K562 (cell line): ENCODE measurements at regions not wholly inside any gene's neighbourhood (a gene's known extent, or its start where the extent isn't known, plus 50 kb on each side); places are given as distances from the start of the nearest gene placed in this dataset.

ENCODE experiments used
- ATAC-seq: fragments of 200-7000 bp; cut with Tn5 transposase; 3 replicates; pipeline ENCODE4 v1.9.1; 2020; ENCODE audit warnings: moderate library complexity
- BruUV-seq: library from RNA; stranded (reverse); fragments of 400-500 nt; replicated peaks from 2 replicates; lab custom pipeline; 2021; lab: Mats Ljungman, UMichigan
- CTCF ChIA-PET: fragments of 300-600 bp; formaldehyde crosslinking; extraction: SDS; loops from one replicate; lab custom pipeline; 2021; ENCODE audit warnings: low intra/inter-chr PET ratio; lab: Yijun Ruan, JAX
- POLR2A ChIA-PET: fragments of 300-600, 350-650 bp; sonication (Branson Sonifier 250); formaldehyde crosslinking; extraction: SDS; loops from one replicate; lab custom pipeline; 2021; ENCODE audit warnings: antibody characterized with exemption, inconsistent platforms; lab: Yijun Ruan, JAX
- DNase-seq, 4 experiments: peaks; one replicate each; pipeline versions ENCODE4 v3.0.0 to v3.0.0-alpha.2; 2011 to 2018; ENCODE audit warnings: low spot score in 3 of 4, mixed read lengths in 3 of 4; ENCODE audit errors: extremely low read depth in 1 of 4
- FAIRE-seq: peaks from 2 replicates; lab custom pipeline; 2011; peaks lifted over from hg19 to GRCh38; lab: Jason Lieb, UNC
- H2AFZ ChIP-seq: 2 replicates; pipeline ENCODE4 v1.6.0; 2011; ENCODE audit warnings: low read depth, low read length, control low read depth, inconsistent platforms
- H3K27ac ChIP-seq: fragments of 200-600 bp; 3 replicates; pipeline ENCODE4 v1.8.0; 2011; ENCODE audit warnings: low read depth, mild to moderate bottlenecking, control low read depth, inconsistent platforms, low read length, moderate library complexity, mixed read lengths; ENCODE audit errors: extremely low read depth
- H3K27me3 ChIP-seq, 2 experiments: fragments of 300-600 bp in 1 of 2; 2 replicates in 1 of 2; 3 replicates in 1 of 2; pipeline versions ENCODE4 v1.6.0 to v1.8.0; 2011; ENCODE audit warnings: inconsistent platforms in 2 of 2, low read length in 2 of 2, mild to moderate bottlenecking in 1 of 2, mixed read lengths in 1 of 2, moderate library complexity in 1 of 2; ENCODE audit not compliant: control insufficient read depth in 2 of 2, insufficient read depth in 2 of 2
- H3K36me3 ChIP-seq: fragments of 300-600 bp; 3 replicates; pipeline ENCODE4 v1.8.0; 2011; ENCODE audit warnings: mild to moderate bottlenecking, low read length, inconsistent platforms; ENCODE audit not compliant: control insufficient read depth, insufficient read depth
- H3K4me1 ChIP-seq, 2 experiments: fragments of 200-600 bp in 1 of 2; replicated peaks in 1 of 2; 2 replicates in 1 of 2; 3 replicates in 1 of 2; pipeline versions ENCODE4 v1.5.1 to v1.8.0; 2011; ENCODE audit warnings: inconsistent platforms in 2 of 2, low read length in 2 of 2, mild to moderate bottlenecking in 1 of 2, mixed read lengths in 1 of 2, moderate library complexity in 1 of 2; ENCODE audit not compliant: control insufficient read depth in 2 of 2, insufficient read depth in 2 of 2
- H3K4me2 ChIP-seq: 2 replicates; pipeline ENCODE4 v1.6.1; 2011; ENCODE audit warnings: low read length, control low read depth, inconsistent platforms, mixed read lengths; ENCODE audit not compliant: insufficient read depth
- H3K4me3 ChIP-seq: fragments of 200-600 bp; sonication (generic), shearing (Covaris generic); 2 replicates; pipeline ENCODE4 v1.5.1; 2016; ENCODE audit warnings: control low read depth, inconsistent platforms
- H3K79me2 ChIP-seq: fragments of 200-600 bp; 3 replicates; pipeline ENCODE4 v1.8.0; 2011; ENCODE audit warnings: low read length, inconsistent platforms; ENCODE audit not compliant: control insufficient read depth, insufficient read depth
- H3K9ac ChIP-seq, 2 experiments: 2 replicates each; pipeline versions ENCODE4 v1.6.0 to v1.6.1; 2011; ENCODE audit warnings: low read depth in 2 of 2, low read length in 2 of 2, control low read depth in 1 of 2, inconsistent platforms in 1 of 2, mild to moderate bottlenecking in 1 of 2, mixed read lengths in 1 of 2; ENCODE audit not compliant: insufficient read depth in 1 of 2
- H3K9me1 ChIP-seq: one replicate; pipeline ENCODE4 v1.6.0; 2011; ENCODE audit warnings: inconsistent platforms, mild to moderate bottlenecking, low read length, moderate library complexity; ENCODE audit not compliant: control insufficient read depth, insufficient read depth
- H3K9me3 ChIP-seq: replicated peaks from 2 replicates; pipeline ENCODE4 v1.5.1; 2011; ENCODE audit warnings: low read depth, low read length, inconsistent platforms; ENCODE audit not compliant: control insufficient read depth, insufficient read depth
- H4K20me1 ChIP-seq: replicated peaks from 2 replicates; pipeline ENCODE4 v1.6.1; 2011; ENCODE audit warnings: low read length, inconsistent platforms, mixed read lengths; ENCODE audit not compliant: control insufficient read depth, insufficient read depth
- FIP1L1 ChIP-seq: fragments of 200-400 bp; formaldehyde crosslinking; IDR thresholded peaks from 2 replicates; pipeline ENCODE4 v1.6.1; 2018; ENCODE audit warnings: mild to moderate bottlenecking, low read depth, low read length; ENCODE audit not compliant: poor library complexity, severe bottlenecking
- NCOA4 ChIP-seq: fragments of 450-650 bp; IDR thresholded peaks from 2 replicates; pipeline ENCODE4 v1.6.1; 2018; ENCODE audit warnings: mild to moderate bottlenecking; ENCODE audit not compliant: partially characterized antibody
- ZNF507 ChIP-seq: conservative IDR thresholded peaks from 2 replicates; pipeline ENCODE4 v1.6.1; 2017; ENCODE audit warnings: missing genetic modification characterization, missing compliant biosample characterization
- WGBS: fragments of 100-300 bp; shearing (Covaris generic); methylation state at CpG from one replicate; pipeline ENCODE4 v1.1.6; 2016; ENCODE audit warnings: low coverage, mixed read lengths; ENCODE audit not compliant: insufficient coverage; ENCODE audit errors: missing lambda C conversion rate; 5-methylcytosine and 5-hydroxymethylcytosine counted together
- in situ Hi-C: fragments of 300-500 bp; cut with MboI; formaldehyde crosslinking; loops from 4 replicates; pipeline ENCODE4 v1.15.0; 2018; ENCODE audit warnings: inconsistent platforms, mixed read lengths
- intact Hi-C: fragments of 100-400 bp; cut with micrococcal nuclease; formaldehyde crosslinking; loops from 2 replicates; pipeline ENCODE4 v1.14.2; 2022
- TF ChIP-seq, protein P1 (sequence below), 2 experiments: fragments of 450-650 bp; IDR thresholded peaks; 2 replicates each; pipeline ENCODE4 v1.6.1; 2018; ENCODE audit warnings: mild to moderate bottlenecking in 2 of 2, low read depth in 1 of 2; ENCODE audit not compliant: partially characterized antibody in 2 of 2

GRCh38 chr6:9983168-9983567, 431.7 kb downstream of the TFAP2A start:
- H3K4me3 ChIP-seq, result no peak overlapping the region
- no peaks in the 10 kb centered on the region for H3K27me3 ChIP-seq
- H3K9me1 ChIP-seq, result no peaks in the 10 kb centered on the region
- H2AFZ ChIP-seq, result no peak overlapping the region
- no TSS peak for BruUV-seq
- H3K79me2 ChIP-seq, result no peaks in the 10 kb centered on the region
- H3K36me3 ChIP-seq, result no peaks in the 10 kb centered on the region
- ATAC-seq (no peak), DNase-seq (no peak), FAIRE-seq (no peak)
- 0% methylated on average over 2 of the region's 2 CpGs for WGBS
- in situ Hi-C loops (no loop called here), intact Hi-C loops (no loop called here)
- POLR2A ChIA-PET, result no interaction called here
- H3K9me3 ChIP-seq, result no peaks in the 10 kb centered on the region; the same call in 1 of the 2 replicates
- CTCF ChIA-PET, result no interaction called here
- no peaks in the 10 kb centered on the region for H4K20me1 ChIP-seq
- no peak for TF ChIP-seq FIP1L1
- TF ChIP-seq ZNF507 (tag), result 0 out of 2 replicates have a peak, but pooled peaks have one; percentile 14
- no peak overlapping the region for H3K4me2 ChIP-seq
- no peaks in the 10 kb centered on the region for H3K4me1 ChIP-seq
- no peak overlapping the region for H3K27ac ChIP-seq
- H3K9ac ChIP-seq, result no peak overlapping the region

DNA sequence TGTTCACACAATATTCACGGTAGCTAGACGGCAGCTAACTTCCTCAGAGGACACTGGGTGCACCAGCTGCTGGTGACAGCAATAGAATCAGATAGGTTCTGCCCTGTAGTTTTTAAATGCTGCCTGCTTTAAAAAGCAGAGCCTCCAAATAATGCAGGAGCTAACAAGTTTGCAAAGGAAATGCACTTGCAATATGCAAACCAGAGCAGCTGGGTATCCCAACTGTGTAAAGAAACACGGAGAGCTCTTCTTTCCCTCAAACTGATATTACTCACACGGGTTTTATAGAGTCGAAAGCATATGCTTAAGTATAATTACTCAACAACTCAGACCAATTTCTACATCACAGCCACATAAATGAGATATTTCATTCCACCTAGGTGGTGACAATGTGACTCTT, 432.7 kb downstream of the TFAP2A start:
- no peaks in the 10 kb centered on the region for H3K79me2 ChIP-seq
- no peaks in the 10 kb centered on the region for H3K27me3 ChIP-seq
- CTCF ChIA-PET, result no interaction called here
- H3K9ac ChIP-seq, result no peak overlapping the region
- DNase-seq (no peak), ATAC-seq (no peak), FAIRE-seq (no peak)
- TF ChIP-seq, protein P1, sequence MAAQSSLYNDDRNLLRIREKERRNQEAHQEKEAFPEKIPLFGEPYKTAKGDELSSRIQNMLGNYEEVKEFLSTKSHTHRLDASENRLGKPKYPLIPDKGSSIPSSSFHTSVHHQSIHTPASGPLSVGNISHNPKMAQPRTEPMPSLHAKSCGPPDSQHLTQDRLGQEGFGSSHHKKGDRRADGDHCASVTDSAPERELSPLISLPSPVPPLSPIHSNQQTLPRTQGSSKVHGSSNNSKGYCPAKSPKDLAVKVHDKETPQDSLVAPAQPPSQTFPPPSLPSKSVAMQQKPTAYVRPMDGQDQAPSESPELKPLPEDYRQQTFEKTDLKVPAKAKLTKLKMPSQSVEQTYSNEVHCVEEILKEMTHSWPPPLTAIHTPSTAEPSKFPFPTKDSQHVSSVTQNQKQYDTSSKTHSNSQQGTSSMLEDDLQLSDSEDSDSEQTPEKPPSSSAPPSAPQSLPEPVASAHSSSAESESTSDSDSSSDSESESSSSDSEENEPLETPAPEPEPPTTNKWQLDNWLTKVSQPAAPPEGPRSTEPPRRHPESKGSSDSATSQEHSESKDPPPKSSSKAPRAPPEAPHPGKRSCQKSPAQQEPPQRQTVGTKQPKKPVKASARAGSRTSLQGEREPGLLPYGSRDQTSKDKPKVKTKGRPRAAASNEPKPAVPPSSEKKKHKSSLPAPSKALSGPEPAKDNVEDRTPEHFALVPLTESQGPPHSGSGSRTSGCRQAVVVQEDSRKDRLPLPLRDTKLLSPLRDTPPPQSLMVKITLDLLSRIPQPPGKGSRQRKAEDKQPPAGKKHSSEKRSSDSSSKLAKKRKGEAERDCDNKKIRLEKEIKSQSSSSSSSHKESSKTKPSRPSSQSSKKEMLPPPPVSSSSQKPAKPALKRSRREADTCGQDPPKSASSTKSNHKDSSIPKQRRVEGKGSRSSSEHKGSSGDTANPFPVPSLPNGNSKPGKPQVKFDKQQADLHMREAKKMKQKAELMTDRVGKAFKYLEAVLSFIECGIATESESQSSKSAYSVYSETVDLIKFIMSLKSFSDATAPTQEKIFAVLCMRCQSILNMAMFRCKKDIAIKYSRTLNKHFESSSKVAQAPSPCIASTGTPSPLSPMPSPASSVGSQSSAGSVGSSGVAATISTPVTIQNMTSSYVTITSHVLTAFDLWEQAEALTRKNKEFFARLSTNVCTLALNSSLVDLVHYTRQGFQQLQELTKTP (IDR thresholded peaks at IDR 0.05; ENCODE audit: low read depth in 1 of 2, partially characterized antibody in 2 of 2), result no peak
- TF ChIP-seq NCOA4, result no peak
- no peak overlapping the region for H2AFZ ChIP-seq
- no peaks in the 10 kb centered on the region for H4K20me1 ChIP-seq
- no peaks in the 10 kb centered on the region for H3K36me3 ChIP-seq
- in situ Hi-C loops, result no loop called here
- POLR2A ChIA-PET, result interaction anchor here (0.6 to 0.9 kb wide), 2 partner anchors 15 to 341 kb away, joined by 3 to 6 read pairs; no protein-coding TSS in a partner anchor
- H3K4me3 ChIP-seq, result no peak overlapping the region
- no peaks in the 10 kb centered on the region; the same call in 1 of the 2 replicates for H3K9me3 ChIP-seq
- WGBS, result 0% methylated on average over 5 of the region's 5 CpGs
- no TSS peak for BruUV-seq
- H3K9me1 ChIP-seq, result no peaks in the 10 kb centered on the region
- intact Hi-C loops, result no loop called here
- no peaks in the 10 kb centered on the region for H3K4me1 ChIP-seq
- H3K4me2 ChIP-seq, result no peak overlapping the region
- H3K27ac ChIP-seq, result no peak overlapping the region
